ENCODE measurements at regions not wholly inside any gene's neighbourhood (a gene's known extent, or its start where the extent isn't known, plus 50 kb on each side); places are given as distances from the start of the nearest gene placed in this dataset.
"Not testable (repeated sequence)": the region's sequence is repeated elsewhere in the genome, so short reads cannot be mapped to it uniquely, and the experiment has no call there.

DNA sequence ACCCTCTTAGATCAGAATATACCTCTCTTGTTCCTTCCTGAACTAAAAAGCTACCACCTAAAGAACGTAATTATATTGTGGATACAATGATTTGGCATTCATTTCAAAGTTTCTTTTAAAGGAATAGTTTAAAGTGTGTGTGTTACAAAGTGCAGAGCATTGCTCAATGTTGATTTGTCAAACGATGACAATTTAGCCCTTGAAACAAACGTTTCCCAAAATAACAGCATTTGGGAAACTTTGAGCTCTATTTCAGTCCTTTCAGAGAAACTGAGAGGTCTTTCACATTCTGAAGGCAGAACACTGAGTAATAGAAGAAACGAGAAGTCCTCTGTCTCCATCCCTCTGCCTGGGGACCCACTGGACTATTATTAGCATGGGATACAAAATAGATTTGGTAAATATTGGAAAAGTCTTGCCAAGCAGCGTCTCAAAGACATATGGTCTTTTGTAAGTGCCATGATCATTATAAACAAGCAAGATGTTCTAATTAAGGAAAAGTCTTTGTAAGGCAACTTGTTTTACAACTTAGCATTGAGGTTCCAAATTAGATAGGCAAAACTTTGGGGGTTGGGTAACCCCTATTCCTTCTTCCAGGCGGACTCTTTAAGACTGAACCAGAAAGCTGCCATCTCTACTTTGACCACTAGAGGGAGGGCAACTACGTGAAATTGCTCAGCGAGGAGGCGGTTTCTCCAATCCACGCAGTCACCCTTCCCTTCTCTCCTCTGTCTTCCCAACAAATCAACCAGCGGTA is 208.8 kb downstream of the RNF144B start:
- DNase-seq: peak in 1 of 2 experiments; percentile 3

GRCh38 chr6:18596531-18596835 is 209.3 kb downstream of the RNF144B start:
- DNase-seq: no peak

DNA sequence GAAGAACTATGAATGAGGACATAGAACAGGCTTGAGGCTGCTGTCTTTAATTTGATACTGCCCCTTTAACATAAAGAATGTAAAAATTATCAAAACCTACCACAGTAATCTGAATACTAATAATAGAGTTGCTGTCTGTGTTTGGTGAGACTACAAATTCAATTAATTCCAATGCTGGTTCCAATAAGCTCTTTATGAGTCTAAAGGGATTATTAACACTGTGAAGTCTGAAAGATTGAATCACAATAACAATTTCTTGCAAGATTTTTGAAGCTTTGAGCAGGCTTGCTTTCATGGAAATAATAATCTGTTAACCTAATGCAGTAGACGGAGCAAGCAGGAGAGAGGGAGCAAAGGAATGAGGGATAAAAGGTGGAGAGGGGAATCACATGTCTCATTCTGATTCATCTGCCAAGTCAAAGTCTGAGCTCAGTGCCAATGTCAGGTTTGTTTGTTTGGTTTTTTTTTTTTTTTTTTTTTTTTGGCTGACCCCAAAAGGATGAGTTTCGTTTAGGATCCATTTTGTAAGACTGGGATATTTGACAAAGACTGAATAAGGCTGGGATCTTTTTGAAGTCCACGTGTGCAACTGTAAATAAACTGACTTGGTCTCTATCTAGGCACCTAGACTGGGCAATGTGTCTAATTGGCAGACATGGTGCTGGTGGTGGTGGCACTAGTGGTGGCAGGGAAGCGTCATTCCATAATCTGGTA is 211.6 kb downstream of the RNF144B start:
- DNase-seq: no peak

GRCh38 chr6:18600255-18600654 is 213.1 kb downstream of the RNF144B start:
- no peak for DNase-seq

DNA sequence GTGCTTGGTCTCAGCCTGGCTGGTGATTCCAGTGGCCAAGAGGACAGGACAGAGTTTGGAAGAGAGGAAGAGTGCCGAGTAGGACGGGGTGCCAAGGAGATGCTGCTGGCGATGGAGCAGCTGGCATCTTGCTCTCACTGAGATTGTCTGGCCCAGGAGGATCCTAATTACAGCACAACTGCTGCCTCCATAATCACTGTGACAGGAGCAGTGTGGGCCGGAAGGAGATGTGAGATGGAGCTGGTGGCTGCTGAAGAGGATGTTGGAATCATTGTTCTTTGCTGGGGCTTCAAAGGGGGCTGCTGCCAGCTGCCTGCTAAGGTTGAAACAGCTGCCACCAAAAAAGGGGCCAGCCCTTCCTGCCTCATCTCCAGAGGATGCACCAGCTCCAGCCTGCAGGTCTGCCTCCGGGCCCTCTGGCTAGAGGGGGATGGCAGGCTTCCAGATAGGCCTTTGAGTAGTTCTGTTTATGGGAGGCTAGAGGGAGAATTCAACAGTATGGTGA is 214.4 kb downstream of the RNF144B start:
- DNase-seq: no peak

- no peak for DNase-seq
Observed at GRCh38 chr6:18602931-18603330, 215.8 kb downstream of the RNF144B start.

- no peak for DNase-seq
Observed at GRCh38 chr6:18603361-18603760, 216.2 kb downstream of the RNF144B start.

DNA sequence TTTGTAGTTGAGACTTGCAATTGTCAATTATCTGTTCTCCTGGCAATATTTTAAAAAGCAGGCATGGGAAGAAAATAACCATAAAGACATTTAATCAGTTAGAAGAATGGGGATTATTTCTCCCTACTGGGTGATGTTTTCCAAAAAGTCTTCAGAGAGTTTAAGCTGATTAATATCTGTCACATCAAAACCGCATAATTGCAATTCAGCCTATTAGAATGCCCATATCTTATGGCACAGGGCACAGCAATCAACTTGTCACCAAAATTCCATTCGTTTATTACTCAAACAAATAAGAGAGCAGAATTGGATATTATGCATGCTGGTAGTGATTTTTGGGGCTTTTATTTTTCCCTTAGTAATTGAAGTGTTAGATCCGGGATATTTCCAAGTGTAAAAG is 218.7 kb downstream of the RNF144B start:
- DNase-seq: no peak

DNA sequence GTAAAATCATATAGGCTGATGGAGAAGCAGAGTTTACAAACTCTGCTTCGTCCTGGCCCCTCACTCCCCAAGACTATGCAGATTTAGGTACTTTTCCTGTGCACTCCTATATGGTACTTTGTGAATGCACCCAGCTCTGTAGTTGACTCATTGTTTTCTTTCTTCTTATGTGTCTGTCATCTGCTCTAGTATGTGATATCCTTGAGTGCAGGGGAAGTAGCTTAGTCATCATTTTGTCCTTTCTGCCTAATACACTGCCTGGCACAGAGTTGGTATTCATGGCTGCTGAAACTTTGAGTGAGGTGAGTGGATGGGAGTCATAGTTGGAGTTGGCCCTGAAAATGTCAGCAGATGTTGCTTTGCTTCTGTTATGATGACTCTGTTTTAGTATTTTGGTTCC is 222.6 kb downstream of the RNF144B start:
- no peak for DNase-seq

DNA sequence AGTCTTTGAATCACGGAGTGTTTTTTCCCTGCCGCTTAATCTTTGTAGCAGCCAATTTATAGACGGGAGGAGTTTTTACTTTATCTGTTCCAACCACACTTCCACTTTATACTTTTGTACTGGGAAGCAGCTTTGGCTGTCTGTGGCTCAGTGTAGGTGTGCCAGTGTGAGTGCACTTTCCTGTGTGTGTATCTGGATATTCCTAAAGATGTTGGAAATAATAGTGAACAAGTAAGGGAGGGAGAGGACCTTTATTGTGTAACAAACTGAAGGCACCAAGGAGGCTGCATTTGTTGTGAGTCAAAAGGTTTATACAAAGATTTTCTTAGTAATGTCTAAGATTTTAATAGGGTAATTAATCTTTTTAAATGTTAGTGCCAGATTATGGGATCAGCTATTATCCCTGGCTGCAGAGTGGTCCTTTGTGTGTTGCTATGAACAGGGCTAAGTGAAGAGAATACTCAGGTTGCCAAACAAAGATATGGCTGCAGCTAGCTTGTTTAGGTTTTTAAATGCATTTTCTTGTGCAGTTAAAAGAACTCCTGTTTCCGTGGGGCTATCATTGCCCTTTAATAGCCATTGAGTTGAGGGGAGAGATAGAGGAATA is 226.3 kb downstream of the RNF144B start:
- DNase-seq: no peak

- no peak for DNase-seq
Observed at GRCh38 chr6:18629571-18629970, 242.4 kb downstream of the RNF144B start.

DNA sequence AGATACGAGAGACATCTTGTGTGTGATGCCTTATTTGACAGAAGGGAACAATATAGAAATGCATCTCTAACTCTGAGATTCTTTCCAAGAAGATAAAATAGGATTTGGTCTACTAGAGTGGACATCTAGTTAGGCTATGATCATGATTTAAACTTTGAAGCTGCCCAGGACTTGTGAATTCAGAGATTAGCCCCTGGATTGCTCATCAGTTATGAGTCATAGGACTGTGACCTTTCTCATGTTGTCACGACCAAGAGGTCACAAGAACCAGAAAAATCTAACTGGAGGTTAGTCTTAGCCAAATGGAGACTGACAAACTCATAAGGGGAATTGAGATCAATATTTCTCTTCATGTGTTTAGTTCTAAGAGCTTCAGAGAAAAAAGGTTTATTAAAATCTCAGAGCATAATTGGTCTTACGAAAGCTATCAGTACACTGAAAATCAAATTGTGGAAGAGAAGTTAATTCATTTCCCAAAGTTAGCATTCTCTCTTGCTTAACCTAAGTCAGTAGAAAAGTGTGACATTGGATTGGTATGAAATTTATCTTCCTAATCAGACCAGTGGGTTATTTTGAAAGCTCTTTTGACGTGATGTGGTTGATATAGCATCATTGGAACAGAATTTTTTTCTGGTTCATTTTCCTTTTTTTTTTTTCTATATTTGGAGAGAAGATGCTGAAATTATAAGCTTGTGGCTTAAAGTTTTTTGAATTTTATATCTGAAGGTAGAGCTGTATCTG is 245.7 kb downstream of the RNF144B start:
- no peak for DNase-seq

- no peak for DNase-seq
Observed at GRCh38 chr6:18634912-18635311, 247.8 kb downstream of the RNF144B start.

DNA sequence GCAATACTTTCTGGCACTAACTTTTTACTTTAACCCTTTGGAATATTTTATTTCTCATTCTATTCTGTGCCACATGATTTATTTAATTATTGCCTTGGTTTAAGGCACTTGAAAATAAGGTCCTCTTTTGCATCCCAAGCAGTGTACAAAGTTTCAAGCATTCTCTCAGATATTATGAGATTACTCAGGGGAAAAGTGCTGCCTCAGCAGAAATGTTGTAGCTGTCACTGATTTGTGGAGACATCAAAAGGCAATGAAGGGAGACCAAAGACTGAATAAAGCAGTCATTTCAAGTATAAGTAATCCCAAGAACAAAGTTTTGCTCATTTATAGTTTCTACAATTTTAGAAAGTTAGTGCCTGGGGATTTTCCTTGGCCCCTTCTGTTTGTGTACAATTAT is 253.0 kb downstream of the RNF144B start:
- DNase-seq: no peak

GRCh38 chr6:18640754-18641153 is 253.6 kb downstream of the RNF144B start:
- DNase-seq: no peak

DNA sequence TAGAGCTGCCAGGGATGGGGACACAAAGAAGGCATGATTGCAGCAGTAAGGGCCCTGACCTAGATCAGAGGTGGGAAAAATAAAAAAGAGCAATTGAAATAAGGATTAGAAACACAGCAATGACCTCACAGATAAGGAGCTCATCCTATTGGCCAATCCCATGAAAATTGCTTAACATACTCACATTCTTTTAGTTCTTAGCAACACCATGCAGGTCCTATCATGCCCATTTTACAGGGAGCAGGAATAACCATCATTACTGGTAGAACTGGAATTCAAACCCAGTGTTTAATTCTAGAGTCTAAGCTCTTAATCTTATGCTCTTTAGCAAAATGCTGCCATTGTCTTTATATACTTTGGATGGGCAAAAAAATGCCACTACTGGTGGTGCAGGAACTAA is 267.7 kb downstream of the RNF144B start:
- DNase-seq: no peak

DNA sequence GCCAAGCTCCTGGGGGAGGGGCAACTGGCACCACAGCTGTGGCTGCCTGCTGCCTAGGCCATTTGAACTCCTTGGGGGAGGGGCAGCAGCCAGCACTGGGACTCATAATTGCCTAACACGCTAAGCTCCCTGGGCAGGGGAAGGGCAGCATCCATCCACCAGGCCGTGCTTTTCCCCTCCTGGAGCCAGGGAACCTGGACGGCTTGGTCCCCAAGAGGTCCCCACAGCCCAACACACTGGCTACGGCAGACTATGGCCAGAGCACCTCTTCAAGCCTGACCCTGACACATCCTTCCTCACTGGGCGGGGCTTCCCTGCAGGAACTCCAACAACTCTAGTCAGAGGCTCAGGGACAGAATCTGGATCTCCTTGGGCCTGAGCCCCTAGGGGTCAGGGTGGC is 269.4 kb downstream of the RNF144B start:
- DNase-seq: no peak

GRCh38 chr6:18659994-18660393 is 272.8 kb downstream of the RNF144B start:
- DNase-seq: not testable (repeated sequence)

DNA sequence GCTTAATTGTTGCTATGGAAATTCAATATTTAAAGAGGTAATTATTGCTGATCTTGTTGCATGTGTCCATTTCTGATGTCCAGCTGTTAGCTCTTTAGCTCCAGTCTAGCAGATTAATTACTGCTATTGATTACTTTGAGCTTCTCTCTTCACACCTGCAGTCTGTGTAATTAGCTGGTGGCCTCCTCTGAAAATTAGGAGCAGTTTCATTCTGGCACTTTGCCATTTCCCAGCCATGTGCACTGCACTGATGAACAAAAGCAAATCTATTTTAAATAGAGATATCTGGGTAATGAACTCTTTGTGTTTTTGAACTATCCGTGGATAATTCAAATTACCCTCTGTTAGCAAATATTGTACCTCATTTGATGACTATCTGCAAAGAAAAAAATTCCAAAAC is 275.9 kb downstream of the RNF144B start:
- no peak for DNase-seq

GRCh38 chr6:18664401-18664800 is 277.3 kb downstream of the RNF144B start:
- no peak for DNase-seq

GRCh38 chr6:18667612-18668011 is 280.5 kb downstream of the RNF144B start:
- no peak for DNase-seq

GRCh38 chr6:18668994-18669393 is 281.8 kb downstream of the RNF144B start:
- DNase-seq: no peak

DNA sequence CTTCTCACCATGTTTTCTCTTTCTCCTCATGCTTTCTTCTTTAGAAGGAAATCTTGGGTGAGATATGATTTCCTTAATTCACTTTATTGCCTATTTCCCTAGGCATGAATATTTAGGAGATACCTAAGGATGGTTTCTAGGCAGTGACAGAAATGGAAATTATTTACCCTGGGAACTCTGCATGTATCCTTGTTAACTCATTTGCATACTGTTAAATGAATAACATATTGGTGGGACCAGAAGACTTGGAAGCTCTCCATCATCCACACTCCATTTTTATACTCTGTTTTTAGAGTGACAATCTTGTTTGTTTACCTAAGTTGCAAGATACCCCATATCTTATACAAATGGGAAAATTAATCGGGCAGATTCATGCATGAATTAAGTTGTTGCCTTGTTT is 285.7 kb downstream of the RNF144B start:
- DNase-seq: no peak

Data from NCI-H187 (cell line).